IMR-90 (cell line): ENCODE measurements at regions not wholly inside any gene's neighbourhood (a gene's known extent, or its start where the extent isn't known, plus 50 kb on each side); places are given as distances from the start of the nearest gene placed in this dataset.

Experiments
- ATAC-seq: fragments of 200-7000 bp; cut with Tn5 transposase; 2 replicates; pipeline ENCODE4 v1.9.1; 2020; ENCODE audit warnings: low read depth, mild to moderate bottlenecking, moderate library complexity
- BruUV-seq: library from RNA; stranded (reverse); fragments of 400-500 nt; replicated peaks from 2 replicates; lab custom pipeline; 2021; lab: Mats Ljungman, UMichigan
- CTCF ChIA-PET: fragments of 300-600 bp; formaldehyde crosslinking; extraction: SDS; loops from one replicate; lab custom pipeline; 2021; ENCODE audit warnings: antibody characterized with exemption; lab: Yijun Ruan, JAX
- POLR2A ChIA-PET: fragments of 300-600 bp; sonication (Branson Sonifier 250); formaldehyde crosslinking; loops from one replicate; lab custom pipeline; 2022; ENCODE audit warnings: antibody characterized with exemption; ENCODE audit not compliant: unreplicated experiment; lab: Charles Lee
- DNase-seq: peaks from one replicate; pipeline ENCODE4 v3.0.0; 2013
- H2AFZ ChIP-seq: replicated peaks from 2 replicates; pipeline ENCODE3; 2013; ENCODE audit warnings: low read length, mild to moderate bottlenecking; ENCODE audit not compliant: poor library complexity
- H2AK5ac ChIP-seq: 2 replicates; pipeline ENCODE4 v1.6.1; 2013; ENCODE audit warnings: low read depth, low read length, inconsistent platforms
- H2AK9ac ChIP-seq: replicated peaks from 2 replicates; pipeline ENCODE3; 2013; ENCODE audit warnings: mild to moderate bottlenecking, low read depth, low read length, moderate library complexity; ENCODE audit not compliant: poor library complexity
- H2BK120ac ChIP-seq: 2 replicates; pipeline ENCODE4 v1.6.1; 2013; ENCODE audit warnings: low read depth, low read length, inconsistent platforms
- H2BK15ac ChIP-seq: 3 replicates; pipeline ENCODE4 v1.6.1; 2013; ENCODE audit warnings: low read depth, low read length, inconsistent platforms
- H2BK20ac ChIP-seq: 2 replicates; pipeline ENCODE4 v1.6.1; 2013; ENCODE audit warnings: low read depth, mild to moderate bottlenecking, inconsistent platforms, low read length, moderate library complexity
- H2BK5ac ChIP-seq: 2 replicates; pipeline ENCODE4 v1.6.1; 2013; ENCODE audit warnings: mild to moderate bottlenecking, low read depth, low read length, inconsistent platforms; ENCODE audit not compliant: poor library complexity, severe bottlenecking
- H3K14ac ChIP-seq: replicated peaks from 2 replicates; pipeline ENCODE4 v1.6.1; 2013; ENCODE audit warnings: low read depth, low read length, inconsistent platforms
- H3K18ac ChIP-seq: 2 replicates; pipeline ENCODE4 v1.6.1; 2013; ENCODE audit warnings: low read depth, low read length, control low read depth
- H3K23ac ChIP-seq: 2 replicates; pipeline ENCODE4 v1.6.1; 2013; ENCODE audit warnings: low read depth, low read length, inconsistent platforms
- H3K27ac ChIP-seq: 2 replicates; pipeline ENCODE4 v1.5.1; 2013; ENCODE audit warnings: mild to moderate bottlenecking, control low read depth, low read length; ENCODE audit not compliant: insufficient read depth
- H3K27me3 ChIP-seq: 2 replicates; pipeline ENCODE4 v1.6.1; 2013; ENCODE audit warnings: low read length; ENCODE audit not compliant: control insufficient read depth, insufficient read depth
- H3K36me3 ChIP-seq: 2 replicates; pipeline ENCODE4 v1.6.1; 2013; ENCODE audit warnings: low read length, mixed read lengths; ENCODE audit not compliant: control insufficient read depth, insufficient read depth
- H3K4ac ChIP-seq: 2 replicates; pipeline ENCODE4 v1.6.1; 2013; ENCODE audit warnings: low read depth, low read length, inconsistent platforms
- H3K4me1 ChIP-seq: 2 replicates; pipeline ENCODE4 v1.6.1; 2013; ENCODE audit warnings: low read length, mixed read lengths; ENCODE audit not compliant: control insufficient read depth, insufficient read depth
- H3K4me2 ChIP-seq: 2 replicates; pipeline ENCODE4 v1.6.1; 2013; ENCODE audit warnings: low read depth, mild to moderate bottlenecking, control low read depth, low read length, moderate library complexity
- H3K4me3 ChIP-seq: 2 replicates; pipeline ENCODE4 v1.5.1; 2013; ENCODE audit warnings: low read depth, mild to moderate bottlenecking, control low read depth, low read length, moderate library complexity; ENCODE audit not compliant: insufficient read depth
- H3K56ac ChIP-seq: 2 replicates; pipeline ENCODE4 v1.6.1; 2013; ENCODE audit warnings: low read length, inconsistent platforms; ENCODE audit not compliant: insufficient read depth; ENCODE audit errors: extremely low read depth
- H3K79me1 ChIP-seq, 2 experiments: 2 replicates each; pipeline ENCODE4 v1.6.1; 2013; ENCODE audit warnings: low read length in 2 of 2, inconsistent platforms in 1 of 2, low read depth in 1 of 2
- H3K9ac ChIP-seq: 2 replicates; pipeline ENCODE4 v1.6.1; 2013; ENCODE audit warnings: low read depth, low read length, control low read depth
- H3K9me1 ChIP-seq: 2 replicates; pipeline ENCODE4 v1.6.1; 2013; ENCODE audit warnings: low read length, inconsistent platforms; ENCODE audit not compliant: insufficient read depth
- H3K9me3 ChIP-seq: 2 replicates; pipeline ENCODE4 v1.6.1; 2013; ENCODE audit warnings: low read length; ENCODE audit not compliant: control insufficient read depth, insufficient read depth
- H4K20me1 ChIP-seq: 2 replicates; pipeline ENCODE4 v1.6.1; 2013; ENCODE audit warnings: low read length, inconsistent platforms; ENCODE audit not compliant: insufficient read depth
- H4K5ac ChIP-seq: 2 replicates; pipeline ENCODE4 v1.6.1; 2013; ENCODE audit warnings: mild to moderate bottlenecking, low read depth, low read length, control low read depth
- H4K8ac ChIP-seq, 2 experiments: 2 replicates each; pipeline ENCODE4 v1.6.1; 2013; ENCODE audit warnings: low read depth in 2 of 2, low read length in 2 of 2, control low read depth in 1 of 2, inconsistent platforms in 1 of 2
- H4K91ac ChIP-seq: 2 replicates; pipeline ENCODE4 v1.6.1; 2013; ENCODE audit warnings: low read depth, low read length, inconsistent platforms; ENCODE audit not compliant: insufficient read depth
- CEBPB ChIP-seq: IDR thresholded peaks from 2 replicates; pipeline ENCODE4 v1.6.1; 2012; ENCODE audit warnings: low read depth, low read length, improper control_type of control experiment
- ELK1 ChIP-seq: fragments of 150-350 bp; IDR thresholded peaks from 2 replicates; pipeline ENCODE4 v1.6.1; 2016; ENCODE audit warnings: low read depth, mild to moderate bottlenecking, low read length, moderate library complexity, borderline replicate concordance
- FOS ChIP-seq: fragments of 150-350 bp; IDR thresholded peaks from 2 replicates; pipeline ENCODE4 v1.6.1; 2016; ENCODE audit warnings: low read depth, low read length
- MAFK ChIP-seq: IDR thresholded peaks from 2 replicates; pipeline ENCODE4 v1.6.1; 2012; ENCODE audit warnings: low read depth, low read length, improper control_type of control experiment
- MAZ ChIP-seq: IDR thresholded peaks from 2 replicates; pipeline ENCODE4 v1.6.1; 2012; ENCODE audit warnings: low read depth, mild to moderate bottlenecking, low read length, improper control_type of control experiment, moderate library complexity, borderline replicate concordance
- RAD21 ChIP-seq: IDR thresholded peaks from 2 replicates; pipeline ENCODE4 v1.6.1; 2012; ENCODE audit warnings: low read length, improper control_type of control experiment
- RCOR1 ChIP-seq: IDR thresholded peaks from 2 replicates; pipeline ENCODE4 v1.6.1; 2012; ENCODE audit warnings: mild to moderate bottlenecking, low read length, improper control_type of control experiment; ENCODE audit not compliant: insufficient replicate concordance
- RFX5 ChIP-seq: IDR thresholded peaks from 2 replicates; pipeline ENCODE4 v1.8.0; 2012; ENCODE audit warnings: low read depth, mild to moderate bottlenecking, low read length, moderate library complexity
- SMC3 ChIP-seq: fragments of 150-350 bp; IDR thresholded peaks from 2 replicates; pipeline ENCODE4 v1.6.1; 2016; ENCODE audit warnings: low read depth, mild to moderate bottlenecking, antibody characterized with exemption, low read length, moderate library complexity
- WGBS, 2 experiments: methylation state at CpG; one replicate each; pipeline versions ENCODE4 v1.1.5 to v1.1.7; 2013; ENCODE audit warnings: missing lambda C conversion rate in 2 of 2; ENCODE audit not compliant: insufficient read length in 1 of 2; ENCODE audit errors: extremely low coverage in 2 of 2; 5-methylcytosine and 5-hydroxymethylcytosine counted together
- dilution Hi-C: fragments of 300-500 bp; cut with HindIII; formaldehyde crosslinking; loops from one replicate; pipeline ENCODE4 v1.14.3; 2018; ENCODE audit warnings: low sequenced_read_pairs; ENCODE audit not compliant: unreplicated experiment
- in situ Hi-C: fragments of 300-500 bp; cut with MboI; formaldehyde crosslinking; loops from 3 replicates; pipeline ENCODE4 v1.14.3; 2019; ENCODE audit warnings: low sequenced_read_pairs, inconsistent platforms, mixed read lengths
- intact Hi-C: fragments of 100-400 bp; cut with micrococcal nuclease; formaldehyde crosslinking; loops from 2 replicates; pipeline ENCODE4 v1.10.0; 2022

- Histone ChIP-seq H3K4me3 (no peak overlapping the region), H3K14ac (no peak overlapping the region), H2BK20ac (no peak overlapping the region), H3K4ac (no peak overlapping the region), H2AK9ac (no peak overlapping the region), H3K79me1 (no peaks in the 10 kb centered on the region), H3K9me3 (no peaks in the 10 kb centered on the region; the same call in 1 of the 2 replicates), H3K23ac (no peak overlapping the region), H4K5ac (no peak overlapping the region), H4K91ac (no peak overlapping the region), H3K27me3 (no peaks in the 10 kb centered on the region), H3K4me2 (no peak overlapping the region), H4K20me1 (no peaks in the 10 kb centered on the region), H2BK15ac (no peak overlapping the region), H4K8ac (no peak overlapping the region), H2AK5ac (no peak overlapping the region), H3K4me1 (peaks cover 7% of the 10 kb centered on the region; the same call in 1 of the 2 replicates), H3K18ac (no peak overlapping the region), H3K27ac (no peak overlapping the region), H3K9me1 (no peaks in the 10 kb centered on the region), H2BK120ac (no peak overlapping the region), H3K36me3 (no peaks in the 10 kb centered on the region), H2BK5ac (no peak overlapping the region), H2AFZ (no peak overlapping the region), H3K56ac (no peak overlapping the region), H3K9ac (no peak overlapping the region)
- in situ Hi-C loops (no loop called here), intact Hi-C loops (no loop called here), dilution Hi-C loops (no loop called here)
- BruUV-seq, result no TSS peak
- POLR2A ChIA-PET, result no interaction called here
- CTCF ChIA-PET, result no interaction called here
- TF ChIP-seq CEBPB, result no peak
- no peak for TF ChIP-seq SMC3
- TF ChIP-seq RAD21, result no peak
- TF ChIP-seq RCOR1, result no peak
- TF ChIP-seq RFX5, result no peak
- TF ChIP-seq FOS, result no peak
- TF ChIP-seq MAFK, result no peak
- TF ChIP-seq ELK1, result no peak
- TF ChIP-seq MAZ, result no peak
- ATAC-seq (no peak), DNase-seq (no peak)
- 67% methylated on average over 1 of the region's 3 CpGs; no CpG with 5 or more reads in 1 of the 2 experiments for WGBS, 2 experiments
These were observed 78.5 kb upstream of the ADAMTS5 start for GRCh38 chr21:27045281-27045985.
